SH-SY5Y (cell line): ENCODE measurements at regions not wholly inside any gene's neighbourhood (a gene's known extent, or its start where the extent isn't known, plus 50 kb on each side); places are given as distances from the start of the nearest gene placed in this dataset.

Experiments
- GATA2 ChIP-seq: IDR thresholded peaks from 2 replicates; pipeline ENCODE4 v1.6.1; 2011; ENCODE audit warnings: mild to moderate bottlenecking, low read depth, low read length
- GATA3 ChIP-seq: IDR thresholded peaks from 2 replicates; pipeline ENCODE4 v1.6.1; 2011; ENCODE audit warnings: low read depth, mild to moderate bottlenecking, low read length, moderate library complexity

- no peak for TF ChIP-seq GATA2
- TF ChIP-seq GATA3, result no peak
Measured at GRCh38 chr15:95760508-95760907, 570.0 kb upstream of the NR2F2 start.
